GM23338 (cell line): ENCODE measurements at regions not wholly inside any gene's neighbourhood (a gene's known extent, or its start where the extent isn't known, plus 50 kb on each side); places are given as distances from the start of the nearest gene placed in this dataset.

ENCODE experiments used
- CREB1 ChIP-seq: fragments of 250-450 bp; sonication (Bioruptor Pico); IDR thresholded peaks from 2 replicates; pipeline ENCODE4 v1.5.0; 2020; ENCODE audit warnings: low read depth, mild to moderate bottlenecking, moderate library complexity
- EZH2 ChIP-seq: fragments of 200-600 bp; sonication (generic); IDR thresholded peaks from one replicate; pipeline ENCODE4 v1.8.0; 2017; ENCODE audit warnings: antibody characterized with exemption, mild to moderate bottlenecking, low read depth; ENCODE audit not compliant: unreplicated experiment
- EZH2phosphoT487 ChIP-seq: fragments of 200-600 bp; sonication (generic); IDR thresholded peaks from one replicate; pipeline ENCODE4 v1.8.1; 2018; ENCODE audit warnings: antibody characterized with exemption; ENCODE audit not compliant: unreplicated experiment
- NANOG ChIP-seq: IDR thresholded peaks from 2 replicates; pipeline ENCODE4 v1.6.1; 2016; ENCODE audit warnings: antibody characterized with exemption, borderline replicate concordance
- POLR2AphosphoS5 ChIP-seq: IDR thresholded peaks from 2 replicates; pipeline ENCODE4 v1.6.1; 2016; ENCODE audit warnings: antibody characterized with exemption, low read depth
- STAT1 ChIP-seq: IDR thresholded peaks from one replicate; pipeline ENCODE4 v1.6.1; 2016; ENCODE audit warnings: antibody characterized with exemption; ENCODE audit not compliant: unreplicated experiment
- ZNF114 ChIP-seq: fragments of 250-450 bp; sonication (Bioruptor Pico); IDR thresholded peaks from 2 replicates; pipeline ENCODE4 v1.5.0; 2020; ENCODE audit warnings: mild to moderate bottlenecking, moderate library complexity
- TF ChIP-seq, protein P1 (sequence below), 2 experiments: fragments of 200-600 bp in 1 of 2; sonication (generic) in 1 of 2; conservative IDR thresholded peaks; 2 replicates each; pipeline versions ENCODE4 v1.5.1 to v1.6.1; 2016 to 2017; ENCODE audit warnings: antibody characterized with exemption in 2 of 2, low read depth in 2 of 2, mild to moderate bottlenecking in 2 of 2, moderate library complexity in 1 of 2
- TF ChIP-seq, protein P2 (sequence below): IDR thresholded peaks from one replicate; pipeline ENCODE4 v1.6.1; 2018; ENCODE audit warnings: antibody characterized with exemption; ENCODE audit not compliant: unreplicated experiment

DNA sequence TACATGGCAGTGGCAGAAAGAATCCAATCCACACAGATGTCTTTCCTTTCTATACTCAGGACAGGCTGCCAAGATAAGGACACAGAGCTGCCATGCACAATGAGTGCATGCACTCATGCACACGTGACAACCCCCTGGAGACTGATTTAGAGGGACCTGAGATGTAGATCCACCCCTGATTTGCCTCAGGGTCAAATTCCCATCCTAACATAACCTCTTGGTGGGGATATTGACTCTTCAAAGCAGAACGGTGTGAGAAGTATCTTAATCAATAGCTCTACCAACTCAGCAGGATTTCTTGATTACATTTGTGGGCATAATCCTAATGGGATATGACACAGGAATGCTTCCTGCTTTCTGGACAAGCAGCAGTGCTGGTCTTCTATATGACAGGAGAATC is 125.2 kb upstream of the DSCAM start:
- TF ChIP-seq NANOG (no peak), POLR2AphosphoS5 (no peak), EZH2phosphoT487 (no peak), STAT1 (no peak), CREB1 (no peak), ZNF114 (CRISPR knock-in tag) (no peak), EZH2 (no peak)
- TF ChIP-seq, protein P1, sequence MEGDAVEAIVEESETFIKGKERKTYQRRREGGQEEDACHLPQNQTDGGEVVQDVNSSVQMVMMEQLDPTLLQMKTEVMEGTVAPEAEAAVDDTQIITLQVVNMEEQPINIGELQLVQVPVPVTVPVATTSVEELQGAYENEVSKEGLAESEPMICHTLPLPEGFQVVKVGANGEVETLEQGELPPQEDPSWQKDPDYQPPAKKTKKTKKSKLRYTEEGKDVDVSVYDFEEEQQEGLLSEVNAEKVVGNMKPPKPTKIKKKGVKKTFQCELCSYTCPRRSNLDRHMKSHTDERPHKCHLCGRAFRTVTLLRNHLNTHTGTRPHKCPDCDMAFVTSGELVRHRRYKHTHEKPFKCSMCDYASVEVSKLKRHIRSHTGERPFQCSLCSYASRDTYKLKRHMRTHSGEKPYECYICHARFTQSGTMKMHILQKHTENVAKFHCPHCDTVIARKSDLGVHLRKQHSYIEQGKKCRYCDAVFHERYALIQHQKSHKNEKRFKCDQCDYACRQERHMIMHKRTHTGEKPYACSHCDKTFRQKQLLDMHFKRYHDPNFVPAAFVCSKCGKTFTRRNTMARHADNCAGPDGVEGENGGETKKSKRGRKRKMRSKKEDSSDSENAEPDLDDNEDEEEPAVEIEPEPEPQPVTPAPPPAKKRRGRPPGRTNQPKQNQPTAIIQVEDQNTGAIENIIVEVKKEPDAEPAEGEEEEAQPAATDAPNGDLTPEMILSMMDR (conservative IDR thresholded peaks at IDR 0.05; ENCODE audit: low read depth in 2 of 2), result no peak
- TF ChIP-seq, protein P2, sequence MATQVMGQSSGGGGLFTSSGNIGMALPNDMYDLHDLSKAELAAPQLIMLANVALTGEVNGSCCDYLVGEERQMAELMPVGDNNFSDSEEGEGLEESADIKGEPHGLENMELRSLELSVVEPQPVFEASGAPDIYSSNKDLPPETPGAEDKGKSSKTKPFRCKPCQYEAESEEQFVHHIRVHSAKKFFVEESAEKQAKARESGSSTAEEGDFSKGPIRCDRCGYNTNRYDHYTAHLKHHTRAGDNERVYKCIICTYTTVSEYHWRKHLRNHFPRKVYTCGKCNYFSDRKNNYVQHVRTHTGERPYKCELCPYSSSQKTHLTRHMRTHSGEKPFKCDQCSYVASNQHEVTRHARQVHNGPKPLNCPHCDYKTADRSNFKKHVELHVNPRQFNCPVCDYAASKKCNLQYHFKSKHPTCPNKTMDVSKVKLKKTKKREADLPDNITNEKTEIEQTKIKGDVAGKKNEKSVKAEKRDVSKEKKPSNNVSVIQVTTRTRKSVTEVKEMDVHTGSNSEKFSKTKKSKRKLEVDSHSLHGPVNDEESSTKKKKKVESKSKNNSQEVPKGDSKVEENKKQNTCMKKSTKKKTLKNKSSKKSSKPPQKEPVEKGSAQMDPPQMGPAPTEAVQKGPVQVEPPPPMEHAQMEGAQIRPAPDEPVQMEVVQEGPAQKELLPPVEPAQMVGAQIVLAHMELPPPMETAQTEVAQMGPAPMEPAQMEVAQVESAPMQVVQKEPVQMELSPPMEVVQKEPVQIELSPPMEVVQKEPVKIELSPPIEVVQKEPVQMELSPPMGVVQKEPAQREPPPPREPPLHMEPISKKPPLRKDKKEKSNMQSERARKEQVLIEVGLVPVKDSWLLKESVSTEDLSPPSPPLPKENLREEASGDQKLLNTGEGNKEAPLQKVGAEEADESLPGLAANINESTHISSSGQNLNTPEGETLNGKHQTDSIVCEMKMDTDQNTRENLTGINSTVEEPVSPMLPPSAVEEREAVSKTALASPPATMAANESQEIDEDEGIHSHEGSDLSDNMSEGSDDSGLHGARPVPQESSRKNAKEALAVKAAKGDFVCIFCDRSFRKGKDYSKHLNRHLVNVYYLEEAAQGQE, result no peak
